GM11168 (cell line): ENCODE measurements at regions not wholly inside any gene's neighbourhood (a gene's known extent, or its start where the extent isn't known, plus 50 kb on each side); places are given as distances from the start of the nearest gene placed in this dataset.

ENCODE experiments used
- in situ Hi-C: fragments of 300-500 bp; cut with MboI; formaldehyde crosslinking; loops from one replicate; pipeline ENCODE4 v1.12.0; 2022; ENCODE audit warnings: low sequenced_read_pairs; ENCODE audit not compliant: unreplicated experiment

DNA sequence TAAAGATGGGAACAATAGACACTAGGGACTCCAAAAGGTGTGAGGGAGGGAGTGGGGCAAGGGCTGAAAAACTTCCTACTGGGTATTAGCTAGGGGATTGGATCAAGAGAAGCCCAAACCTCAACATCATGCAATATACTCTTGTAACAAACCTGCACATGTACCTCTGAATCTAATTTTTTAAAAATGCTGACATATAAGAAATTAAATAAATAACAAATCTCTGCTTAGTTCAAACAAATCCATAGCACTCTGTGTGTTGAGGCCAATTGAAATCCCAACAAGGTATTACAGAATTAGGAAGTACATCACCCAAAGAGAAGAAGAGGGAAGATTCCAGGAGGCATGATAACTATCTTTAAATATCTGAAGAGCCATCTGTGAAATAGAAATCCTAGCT, 55.4 kb upstream of the CDH20 start:
- in situ Hi-C loops = no loop called here

GRCh38 chr18:61281431-61281830, 51.8 kb upstream of the CDH20 start:
- in situ Hi-C loops = no loop called here

DNA sequence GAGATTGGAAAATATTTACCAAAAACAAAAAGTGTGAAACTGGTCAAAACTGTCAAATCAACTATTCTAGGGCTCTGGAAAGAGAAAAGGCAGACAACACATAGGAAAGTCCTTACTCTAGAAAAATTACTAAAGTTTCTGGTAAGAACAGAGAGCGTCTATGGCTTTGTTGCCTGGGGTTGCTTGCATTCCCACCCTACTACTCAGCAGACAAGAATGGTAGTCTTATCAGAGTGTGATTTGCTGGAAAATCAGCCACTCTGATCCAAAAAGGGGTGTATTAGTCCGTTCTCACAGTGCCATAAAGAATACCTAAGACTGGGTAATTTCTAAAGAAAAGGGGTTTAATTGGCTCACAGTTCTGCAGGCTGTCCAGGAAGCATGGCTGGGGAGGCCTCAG, 50.3 kb upstream of the CDH20 start:
- in situ Hi-C loops = no loop called here
